SK-MEL-5 (cell line): ENCODE measurements at regions not wholly inside any gene's neighbourhood (a gene's known extent, or its start where the extent isn't known, plus 50 kb on each side); places are given as distances from the start of the nearest gene placed in this dataset.

ENCODE experiments used
- DNase-seq: peaks from one replicate; pipeline ENCODE4 v3.0.0-alpha.2; 2016; ENCODE audit warnings: low read depth, low spot score
- in situ Hi-C: cut with HindIII; loops from 2 replicates; pipeline ENCODE4 v1.10.0; 2016; ENCODE audit warnings: low sequenced_read_pairs, high pct_unique_total_duplicates, low pct_unique_long_range_greater_than_20kb

GRCh38 chr2:181763423-181763822, 83.1 kb upstream of the NEUROD1 start:
- DNase-seq, result no peak
- in situ Hi-C loops, result no loop called here

DNA sequence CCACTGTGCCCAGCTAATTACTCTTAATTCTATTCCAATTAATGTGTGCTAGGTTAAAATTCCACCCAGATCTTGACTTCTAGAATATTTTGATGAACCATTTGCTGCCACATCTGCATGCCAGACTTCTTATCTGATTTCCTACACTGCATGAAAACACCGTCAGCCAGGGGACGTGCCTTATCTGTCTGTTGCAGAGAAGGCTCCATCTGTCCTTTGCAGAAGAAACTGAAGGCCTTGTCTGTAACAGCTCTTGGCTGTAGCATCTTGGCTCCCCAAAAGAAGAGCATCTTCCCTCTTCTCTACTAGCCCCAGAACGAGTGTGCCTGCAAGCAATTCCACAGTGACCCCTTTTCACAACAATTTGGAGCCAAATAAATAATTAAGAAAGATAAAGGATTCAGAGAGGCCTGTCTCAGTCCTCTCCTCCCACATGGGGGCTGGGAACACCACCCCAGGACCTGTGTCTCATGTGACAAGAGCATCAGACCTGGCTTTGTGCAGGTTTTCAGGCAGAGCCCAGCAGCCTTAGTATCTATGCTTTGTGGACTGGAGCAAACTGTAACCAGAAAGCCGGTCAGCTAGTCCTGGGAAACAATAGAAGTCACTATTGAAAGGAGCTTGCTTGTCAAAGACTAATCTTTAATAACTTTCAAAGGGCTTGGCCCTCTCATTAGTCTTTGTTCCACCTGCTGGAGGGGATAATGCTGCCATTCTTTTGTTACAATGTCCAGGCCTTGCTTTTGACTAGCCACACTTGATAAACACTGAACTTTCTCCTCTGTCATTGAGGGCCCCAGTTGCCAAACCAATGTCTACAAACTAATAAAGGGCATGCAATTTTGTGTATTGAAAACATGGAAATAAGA, 84.0 kb upstream of the NEUROD1 start:
- no peak for DNase-seq
- in situ Hi-C loops, result no loop called here

- in situ Hi-C loops, result no loop called here
These were observed 85.8 kb upstream of the NEUROD1 start for GRCh38 chr2:181766129-181766528.

GRCh38 chr2:181770150-181770549, 89.8 kb upstream of the NEUROD1 start:
- in situ Hi-C loops, result no loop called here
- DNase-seq, result no peak

More at GRCh38 chr2:181766129-181766528, 85.8 kb upstream of the NEUROD1 start:
- no peak for DNase-seq

GRCh38 chr2:181771356-181771755, 91.0 kb upstream of the NEUROD1 start:
- in situ Hi-C loops, result no loop called here
- no peak for DNase-seq

DNA sequence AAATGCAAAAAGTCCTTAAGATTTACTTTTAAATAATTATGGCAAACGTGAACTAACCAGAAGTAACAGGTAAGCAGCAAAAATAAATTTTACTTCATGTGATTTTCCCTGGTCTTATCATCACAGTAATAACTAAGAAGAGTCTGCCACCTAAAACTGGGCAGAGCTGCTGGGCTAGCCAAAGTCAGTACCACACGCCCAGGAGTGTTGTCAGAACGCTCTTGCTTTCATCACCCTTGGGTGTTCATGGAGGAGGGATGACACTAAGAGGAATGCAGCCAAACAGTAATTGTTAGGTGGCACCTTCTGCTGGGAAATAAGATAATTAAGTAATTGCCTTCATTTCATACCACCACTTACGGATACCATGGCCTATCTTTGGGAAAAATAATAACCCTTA, 92.0 kb upstream of the NEUROD1 start:
- DNase-seq, result no peak
- in situ Hi-C loops, result no loop called here

GRCh38 chr2:181772777-181773176, 92.5 kb upstream of the NEUROD1 start:
- in situ Hi-C loops, result no loop called here

DNA sequence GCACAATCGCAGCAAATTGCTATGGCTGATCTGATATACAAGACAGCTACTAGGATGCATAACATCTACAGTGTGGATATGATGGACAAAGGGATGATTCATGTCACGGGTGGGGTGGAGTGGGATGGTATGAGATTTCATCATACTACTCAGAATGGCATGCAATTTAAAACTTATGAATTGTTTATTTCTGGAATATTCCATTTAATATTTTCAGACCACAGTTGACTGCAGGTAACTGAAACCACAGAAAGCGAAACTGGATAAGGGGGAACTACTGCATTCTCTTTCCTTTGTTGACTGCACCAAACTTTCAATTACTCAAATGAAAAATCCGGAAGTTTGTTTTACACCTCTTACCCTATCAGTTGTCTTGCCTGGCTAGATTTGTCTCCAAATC, 94.4 kb upstream of the NEUROD1 start:
- in situ Hi-C loops, result no loop called here
- peak; percentile 14 for DNase-seq

More at GRCh38 chr2:181772777-181773176, 92.5 kb upstream of the NEUROD1 start:
- no peak for DNase-seq

- in situ Hi-C loops, result no loop called here
- DNase-seq, result no peak
These were observed 96.0 kb upstream of the NEUROD1 start for GRCh38 chr2:181776336-181776735.

- in situ Hi-C loops, result no loop called here
- DNase-seq, result no peak
These were observed 97.4 kb upstream of the NEUROD1 start for GRCh38 chr2:181777734-181778133.

DNA sequence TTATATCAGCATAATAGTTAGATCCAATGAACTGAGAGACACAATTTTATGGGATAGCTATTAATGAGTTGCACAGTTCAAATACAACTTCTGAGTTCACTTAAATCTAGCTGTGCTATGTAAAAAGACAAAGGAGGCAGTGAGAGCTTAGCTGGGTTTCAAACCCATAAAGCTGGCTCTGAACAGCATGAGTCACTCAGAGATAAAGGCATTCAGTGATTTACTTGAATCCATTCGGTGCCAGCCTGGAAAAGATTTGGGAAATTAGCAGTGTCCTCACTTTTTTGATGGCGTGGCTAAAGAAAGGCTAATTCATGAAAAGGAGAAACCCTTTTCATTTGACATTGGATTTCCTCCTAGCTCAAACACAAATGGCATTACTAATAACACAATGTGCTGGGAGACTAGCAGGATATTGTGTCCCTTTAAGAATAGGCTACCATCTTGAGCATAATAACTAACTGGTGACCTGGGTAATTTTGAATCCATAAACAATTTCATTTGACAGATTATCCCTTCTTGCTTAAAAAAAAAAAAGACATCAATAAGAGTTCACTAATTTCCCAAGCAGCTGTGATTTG, 98.4 kb upstream of the NEUROD1 start:
- peak; percentile 92 for DNase-seq
- in situ Hi-C loops, result no loop called here

- DNase-seq, result peak; percentile 66
- in situ Hi-C loops, result no loop called here
These were observed 99.1 kb upstream of the NEUROD1 start for GRCh38 chr2:181779288-181780021.

DNA sequence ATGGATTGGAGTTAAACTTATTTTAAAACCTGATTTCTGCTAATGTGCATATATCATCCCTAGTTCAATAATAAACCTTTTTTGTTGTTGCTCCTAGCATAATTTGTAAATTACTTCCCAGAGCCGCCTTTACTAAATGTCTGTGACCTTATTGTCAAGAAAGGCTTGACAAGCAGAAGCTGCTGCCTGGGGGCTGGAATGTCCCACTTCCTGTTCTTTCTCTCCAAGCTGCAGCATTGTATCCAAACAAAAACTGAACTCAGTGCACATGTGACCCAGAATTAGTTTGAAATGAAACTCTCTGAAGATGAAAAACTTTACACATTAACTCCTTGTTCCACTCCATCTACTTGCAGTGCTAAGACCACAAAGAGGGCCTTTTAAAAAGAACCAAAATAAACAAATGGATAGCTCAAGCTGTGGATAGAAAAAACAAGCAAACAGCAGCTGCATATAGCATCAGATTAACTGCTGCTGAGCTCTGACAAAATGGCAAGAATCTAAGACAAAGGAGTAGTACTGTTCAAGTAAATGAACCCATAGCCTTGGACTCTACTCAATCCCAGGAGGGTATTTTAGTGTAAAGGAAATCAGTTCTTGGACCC, 99.8 kb upstream of the NEUROD1 start:
- in situ Hi-C loops, result no loop called here
- peak; percentile 96 for DNase-seq

DNA sequence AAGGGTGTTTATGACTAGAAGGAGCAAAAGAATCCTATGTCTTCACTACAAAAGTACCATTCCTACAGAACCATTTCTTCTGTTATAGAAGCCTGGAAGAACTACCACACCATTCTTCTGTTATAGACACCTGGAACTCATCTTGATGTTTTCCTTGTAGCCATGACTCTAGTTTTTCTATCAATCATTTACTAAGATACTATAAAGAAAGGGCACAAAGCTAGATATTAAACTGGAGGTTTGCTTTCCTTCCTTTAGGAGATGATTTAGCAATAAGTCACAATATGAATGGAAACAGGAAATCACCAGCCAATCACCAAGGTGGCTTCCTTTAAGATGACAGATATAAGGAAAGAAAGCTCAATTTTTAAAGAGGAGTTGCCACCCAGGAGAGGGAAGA, 100.3 kb upstream of the NEUROD1 start:
- in situ Hi-C loops, result no loop called here
- no peak for DNase-seq

DNA sequence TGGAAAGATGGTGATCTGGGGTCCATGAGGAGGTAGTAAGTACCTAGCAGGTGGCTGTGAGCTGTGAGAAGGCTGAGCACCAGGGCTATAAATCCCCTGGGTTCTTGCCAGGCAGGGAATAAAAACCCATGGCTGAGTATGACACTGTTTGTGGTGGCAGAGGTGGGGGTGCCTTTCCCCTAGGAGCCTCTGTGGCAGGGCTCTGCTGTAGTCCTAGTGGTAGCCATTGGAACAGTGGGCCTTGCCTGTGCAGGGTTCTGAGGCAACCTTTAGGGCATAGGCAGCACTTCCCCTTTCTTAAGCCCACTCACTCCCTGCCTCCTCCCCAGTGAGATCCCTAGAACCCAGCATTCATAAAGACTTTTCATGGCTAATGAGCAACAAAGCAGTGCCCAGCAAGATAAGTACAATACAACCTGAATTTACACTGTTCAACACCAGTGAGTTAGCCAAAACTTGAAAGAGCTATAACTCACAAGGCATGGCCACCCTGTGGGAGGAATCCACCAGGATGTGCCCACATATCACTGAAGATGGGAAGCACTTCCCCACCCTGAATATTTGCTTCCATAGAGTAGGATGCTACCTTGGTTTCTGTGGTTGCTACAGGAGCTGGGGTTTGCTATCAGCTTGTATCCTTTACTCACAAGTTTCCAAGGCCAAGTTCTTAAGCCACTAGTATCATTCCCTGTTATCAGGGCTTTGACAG, 100.9 kb upstream of the NEUROD1 start:
- in situ Hi-C loops, result no loop called here
- peak; percentile 35 for DNase-seq

- in situ Hi-C loops, result no loop called here
- no peak for DNase-seq
These were observed 102.3 kb upstream of the NEUROD1 start for GRCh38 chr2:181782660-181783059.

- in situ Hi-C loops, result no loop called here
These were observed 104.2 kb upstream of the NEUROD1 start for GRCh38 chr2:181784556-181784955.

More at GRCh38 chr2:181784556-181784955, 104.2 kb upstream of the NEUROD1 start:
- peak; percentile 28 for DNase-seq
